Lower leg skin (tissue), 4 donors: ENCODE measurements at regions not wholly inside any gene's neighbourhood (a gene's known extent, or its start where the extent isn't known, plus 50 kb on each side); places are given as distances from the start of the nearest gene placed in this dataset.

Source experiments
- DNase-seq, 2 donors: peaks; one replicate each; pipeline ENCODE4 v3.0.0-alpha.2; 2019; ENCODE audit warnings: low spot score in 2 of 2
- H3K4me3 ChIP-seq: fragments of 200-600 bp; sonication (generic); 2 replicates; pipeline ENCODE4 v1.5.1; 2017; ENCODE audit warnings: mild to moderate bottlenecking, low read depth; ENCODE audit not compliant: poor library complexity, severe bottlenecking
- CTCF ChIP-seq, 3 donors: fragments of 450-650 bp; IDR thresholded peaks; one replicate each; pipeline ENCODE4 v1.5.1; 2016; ENCODE audit warnings: antibody characterized with exemption in 3 of 3, mild to moderate bottlenecking in 3 of 3, moderate library complexity in 2 of 3
- POLR2A ChIP-seq, 2 donors: fragments of 450-650 bp; IDR thresholded peaks; one replicate each; pipeline ENCODE4 v1.6.1; 2016 to 2017; ENCODE audit warnings: antibody characterized with exemption in 2 of 2, mild to moderate bottlenecking in 1 of 2, moderate library complexity in 1 of 2
- WGBS, 2 donors: methylation state at CpG; one replicate each; pipeline ENCODE4 v1.1.5; 2018; 5-methylcytosine and 5-hydroxymethylcytosine counted together
- intact Hi-C: fragments of 100-400 bp; cut with DNase I; formaldehyde crosslinking; loops from one replicate; pipeline ENCODE4 v1.15.0; 2023; ENCODE audit warnings: low total_unique reads

- intact Hi-C loops: no loop called here
- 47 to 50% methylated on average over 9 of the region's 9 CpGs for WGBS, 2 donors
- TF ChIP-seq CTCF (IDR thresholded peaks at IDR 0.05) (no peak), POLR2A (IDR thresholded peaks at IDR 0.05) (no peak)
- no peak for DNase-seq
- H3K4me3 ChIP-seq: no peak overlapping the region
Measured at GRCh38 chr10:6737080-6737641, 157.1 kb upstream of the PRKCQ start.

- no peak for TF ChIP-seq POLR2A (IDR thresholded peaks at IDR 0.05)
- TF ChIP-seq CTCF (IDR thresholded peaks at IDR 0.05): no peak
- intact Hi-C loops: no loop called here
- no peak for DNase-seq
- 65 to 73% methylated on average over 11 of the region's 11 CpGs for WGBS, 2 donors
- H3K4me3 ChIP-seq: no peak overlapping the region
Measured at GRCh38 chr10:6734286-6734685, 154.2 kb upstream of the PRKCQ start.

DNA sequence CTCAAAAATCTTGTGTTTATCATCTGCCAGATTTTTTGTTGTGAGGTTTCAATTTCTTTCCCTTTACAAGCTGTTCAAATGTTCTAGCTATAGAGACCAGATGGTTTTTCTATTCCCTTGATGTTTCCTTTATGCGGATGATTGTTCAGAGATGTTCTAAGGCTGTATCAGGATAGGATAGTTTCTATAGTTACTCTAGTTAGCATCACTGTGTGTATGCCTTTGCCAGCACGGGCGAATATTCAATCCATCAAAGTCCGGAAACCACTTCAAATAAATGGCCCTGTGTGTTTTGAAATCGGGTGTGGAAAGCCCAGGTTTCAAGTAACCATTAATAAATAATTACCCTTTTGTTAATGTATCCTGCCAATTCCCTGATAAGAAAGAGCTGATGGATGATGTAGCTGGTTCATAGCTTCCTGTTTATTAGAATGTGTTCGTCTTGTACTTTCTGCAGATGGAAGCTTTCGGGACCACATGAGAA lies 149.8 kb upstream of the PRKCQ start:
- no peak overlapping the region for H3K4me3 ChIP-seq
- DNase-seq: no peak
- WGBS, 2 donors: 35 to 43% methylated on average over 7 of the region's 7 CpGs
- intact Hi-C loops: no loop called here
- TF ChIP-seq CTCF (IDR thresholded peaks at IDR 0.05) (no peak), POLR2A (IDR thresholded peaks at IDR 0.05) (no peak)

GRCh38 chr10:6729071-6729774 lies 149.1 kb upstream of the PRKCQ start:
- WGBS, 2 donors: 27 to 29% methylated on average over 6 of the region's 6 CpGs
- H3K4me3 ChIP-seq: no peak overlapping the region
- DNase-seq: no peak
- TF ChIP-seq CTCF (IDR thresholded peaks at IDR 0.05) (no peak), POLR2A (IDR thresholded peaks at IDR 0.05) (no peak)
- intact Hi-C loops: no loop called here

GRCh38 chr10:6726924-6727323 lies 146.8 kb upstream of the PRKCQ start:
- no peak for DNase-seq
- H3K4me3 ChIP-seq: no peak overlapping the region
- TF ChIP-seq CTCF (IDR thresholded peaks at IDR 0.05): no peak
- TF ChIP-seq POLR2A (IDR thresholded peaks at IDR 0.05): no peak
- WGBS, 2 donors: 93 to 95% methylated on average over 3 of the region's 3 CpGs
- intact Hi-C loops: no loop called here
